Coronary artery (tissue), 2 donors: ENCODE measurements at regions not wholly inside any gene's neighbourhood (a gene's known extent, or its start where the extent isn't known, plus 50 kb on each side); places are given as distances from the start of the nearest gene placed in this dataset.

ENCODE experiments used
- DNase-seq: peaks from one replicate; pipeline ENCODE4 v3.0.0-alpha.2; 2017; ENCODE audit warnings: low spot score
- H3K27ac ChIP-seq, 2 donors: fragments of 200-600 bp; sonication (generic); one replicate each; pipeline ENCODE4 v1.5.1; 2016 to 2019
- H3K4me3 ChIP-seq: fragments of 200-600 bp; sonication (generic); 2 replicates; pipeline ENCODE4 v1.5.1; 2016; ENCODE audit warnings: mild to moderate bottlenecking, moderate library complexity
- CTCF ChIP-seq: fragments of 200-600 bp; sonication (generic); IDR thresholded peaks from one replicate; pipeline ENCODE4 v1.5.1; 2019; ENCODE audit warnings: antibody characterized with exemption

GRCh38 chr1:81443288-81443687, 357.4 kb upstream of the ADGRL2 start:
- Histone ChIP-seq H3K4me3 (no peak overlapping the region), H3K27ac (no peak overlapping the region)
- no peak for DNase-seq
- no peak for TF ChIP-seq CTCF

GRCh38 chr1:81439046-81439823, 361.5 kb upstream of the ADGRL2 start:
- Histone ChIP-seq H3K4me3 (no peak overlapping the region), H3K27ac (no peak overlapping the region)
- no peak for TF ChIP-seq CTCF
- no peak for DNase-seq

GRCh38 chr1:81437649-81438048, 363.1 kb upstream of the ADGRL2 start:
- TF ChIP-seq CTCF: no peak
- Histone ChIP-seq H3K4me3 (no peak overlapping the region), H3K27ac (no peak overlapping the region)
- DNase-seq: no peak

GRCh38 chr1:81437213-81437612, 363.5 kb upstream of the ADGRL2 start:
- Histone ChIP-seq H3K4me3 (no peak overlapping the region), H3K27ac (no peak overlapping the region)
- no peak for TF ChIP-seq CTCF
- DNase-seq: no peak

- H3K27ac ChIP-seq: no peak overlapping the region
- no peak for DNase-seq
- no peak for TF ChIP-seq CTCF
- no peak overlapping the region for H3K4me3 ChIP-seq
These were observed 365.6 kb upstream of the ADGRL2 start for GRCh38 chr1:81435175-81435574.

GRCh38 chr1:81433676-81434075, 367.1 kb upstream of the ADGRL2 start:
- no peak for TF ChIP-seq CTCF
- DNase-seq: no peak
- no peak overlapping the region for H3K27ac ChIP-seq
- no peak overlapping the region for H3K4me3 ChIP-seq

GRCh38 chr1:81432654-81433109, 368.1 kb upstream of the ADGRL2 start:
- no peak for TF ChIP-seq CTCF
- no peak for DNase-seq
- H3K4me3 ChIP-seq: no peak overlapping the region
- no peak overlapping the region for H3K27ac ChIP-seq
